Omental fat pad (tissue), 3 donors: ENCODE measurements at regions not wholly inside any gene's neighbourhood (a gene's known extent, or its start where the extent isn't known, plus 50 kb on each side); places are given as distances from the start of the nearest gene placed in this dataset.

ENCODE experiments used
- ATAC-seq: fragments of 150-250 bp; one replicate; pipeline ENCODE4 v1.9.1; 2016; ENCODE audit warnings: mild to moderate bottlenecking, moderate library complexity; ENCODE audit not compliant: low FRiP score
- DNase-seq: peaks from one replicate; pipeline ENCODE4 v3.0.0-alpha.2; 2019; ENCODE audit warnings: low spot score
- CTCF ChIP-seq, 3 donors: fragments of 450-650 bp; IDR thresholded peaks; one replicate each; pipeline ENCODE4 v1.5.1; 2016 to 2017; ENCODE audit warnings: antibody characterized with exemption in 3 of 3, mild to moderate bottlenecking in 3 of 3, moderate library complexity in 2 of 3

DNA sequence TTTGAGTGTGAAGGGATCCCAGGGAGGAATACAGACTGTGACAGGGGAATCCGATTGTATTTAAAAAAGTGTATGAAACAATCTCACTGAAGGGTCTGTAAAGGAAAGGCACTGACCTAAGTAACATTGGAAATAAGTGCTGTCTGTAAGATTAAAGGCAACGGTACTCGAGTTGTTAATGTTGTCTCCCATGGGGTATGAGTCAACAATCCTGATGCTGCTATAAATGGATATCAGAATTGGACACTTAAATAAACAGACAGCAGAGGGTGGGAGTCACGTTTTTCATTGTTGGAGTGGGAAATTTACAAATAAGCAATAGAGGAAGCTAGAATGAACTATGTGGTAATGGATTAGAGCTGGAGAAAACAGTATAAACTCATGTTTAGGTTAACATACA is 452.4 kb upstream of the RGPD4 start:
- no peak for TF ChIP-seq CTCF (IDR thresholded peaks at IDR 0.05)
- ATAC-seq, result no peak

DNA sequence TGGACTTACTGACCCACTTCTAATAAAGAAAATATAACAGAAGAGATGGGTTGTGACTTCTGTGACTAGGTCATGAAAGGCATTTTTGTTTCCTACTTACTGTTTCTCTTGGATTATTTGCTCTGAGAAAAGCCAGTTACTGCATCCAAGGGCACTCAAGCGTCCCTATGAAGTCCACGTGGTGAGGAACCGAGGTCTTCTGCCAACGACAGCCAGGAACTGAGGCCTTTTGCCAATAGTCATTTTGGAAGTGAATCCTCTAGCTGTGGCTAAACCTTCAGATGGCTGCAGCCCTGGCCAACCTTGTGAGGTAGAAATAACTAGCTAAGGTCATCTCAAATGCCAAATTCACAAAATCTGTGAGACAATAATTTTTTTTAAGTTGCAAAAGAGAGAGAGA is 449.8 kb upstream of the RGPD4 start:
- no peak for TF ChIP-seq CTCF (IDR thresholded peaks at IDR 0.05)
- ATAC-seq, result no peak
- DNase-seq, result no peak

More for the DNA sequence above, 452.4 kb upstream of the RGPD4 start:
- DNase-seq, result no peak

DNA sequence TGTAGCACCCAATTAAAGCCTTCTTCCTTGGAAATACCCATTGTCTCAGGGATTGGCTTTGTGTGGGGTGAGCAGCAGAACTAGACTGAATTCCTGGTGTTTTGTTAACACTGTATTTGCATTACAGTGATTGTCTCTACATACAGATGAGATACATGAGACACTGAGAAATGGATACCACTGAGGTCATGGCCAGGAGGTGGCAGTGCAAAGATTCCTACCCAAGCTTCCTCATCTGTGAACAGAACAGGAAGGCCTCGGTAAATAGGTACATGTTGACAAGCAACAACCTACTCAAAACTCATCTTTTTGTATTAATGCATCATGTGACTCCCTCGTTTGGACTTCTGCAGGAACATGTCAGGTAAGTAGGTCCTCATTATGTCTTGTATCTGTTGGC is 445.8 kb upstream of the RGPD4 start:
- no peak for ATAC-seq
- no peak for TF ChIP-seq CTCF (IDR thresholded peaks at IDR 0.05)
- no peak for DNase-seq

- no peak for ATAC-seq
Observed at GRCh38 chr2:107383691-107384090, 443.0 kb upstream of the RGPD4 start.

GRCh38 chr2:107384422-107384821 is 442.3 kb upstream of the RGPD4 start:
- no peak for TF ChIP-seq CTCF (IDR thresholded peaks at IDR 0.05)
- DNase-seq (no peak), ATAC-seq (no peak)

More at GRCh38 chr2:107383691-107384090, 443.0 kb upstream of the RGPD4 start:
- no peak for TF ChIP-seq CTCF (IDR thresholded peaks at IDR 0.05)
- DNase-seq, result no peak

DNA sequence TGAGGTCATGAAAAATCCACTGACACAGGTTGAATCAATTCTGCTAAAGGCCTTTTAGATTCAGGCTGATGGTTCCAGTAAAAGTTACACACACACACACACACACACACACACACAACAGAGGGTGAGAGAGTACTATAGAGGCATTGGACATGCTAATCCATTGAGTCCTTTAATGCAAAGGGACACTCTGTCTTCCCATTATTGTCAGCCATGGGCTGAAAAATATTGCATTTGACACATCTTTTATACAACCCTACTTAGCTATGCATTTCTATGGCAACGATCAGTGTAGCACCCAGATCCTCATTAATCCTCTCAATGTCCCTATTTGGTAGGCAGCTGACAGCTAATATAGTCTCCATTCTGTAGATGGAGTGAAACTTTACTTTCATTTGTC is 440.8 kb upstream of the RGPD4 start:
- TF ChIP-seq CTCF (IDR thresholded peaks at IDR 0.05), result no peak
- no peak for ATAC-seq
- no peak for DNase-seq

- TF ChIP-seq CTCF (IDR thresholded peaks at IDR 0.05), result no peak
- no peak for ATAC-seq
- DNase-seq, result no peak
Observed at GRCh38 chr2:107392241-107392704, 434.4 kb upstream of the RGPD4 start.
